Testis (tissue), 2 donors: ENCODE measurements at regions not wholly inside any gene's neighbourhood (a gene's known extent, or its start where the extent isn't known, plus 50 kb on each side); places are given as distances from the start of the nearest gene placed in this dataset.
A peak's percentile ranks its signal among the peaks of the same experiment; 100 is the strongest.

Experiments used
- DNase-seq: peaks from one replicate; pipeline ENCODE4 v3.0.0-alpha.2; 2019
- H3K27ac ChIP-seq, 2 donors: fragments of 200-600 bp; sonication (generic); one replicate each; pipeline ENCODE4 v1.5.1; 2019
- H3K27me3 ChIP-seq: fragments of 200-600 bp; sonication (generic); one replicate; pipeline ENCODE4 v1.5.1; 2019
- H3K36me3 ChIP-seq: fragments of 200-600 bp; sonication (generic); one replicate; pipeline ENCODE4 v1.5.1; 2017; ENCODE audit warnings: low read depth; ENCODE audit errors: missing control alignments
- H3K4me1 ChIP-seq: fragments of 200-600 bp; sonication (generic); one replicate; pipeline ENCODE4 v1.5.1; 2019
- H3K4me3 ChIP-seq, 2 donors: fragments of 200-600 bp; sonication (generic); one replicate each; pipeline ENCODE4 v1.5.1; 2017 to 2019
- H3K9me3 ChIP-seq: fragments of 200-600 bp; sonication (generic); one replicate; pipeline ENCODE4 v1.5.1; 2017
- CTCF ChIP-seq, 3 experiments: fragments of 450-650 bp in 2 of 3; fragments of 200-600 bp in 1 of 3; sonication (generic) in 1 of 3; IDR thresholded peaks; one replicate each; pipeline ENCODE4 v1.5.1; 2016 to 2019; ENCODE audit warnings: antibody characterized with exemption in 3 of 3, mild to moderate bottlenecking in 2 of 3, moderate library complexity in 1 of 3
- POLR2A ChIP-seq: fragments of 450-650 bp; IDR thresholded peaks from one replicate; pipeline ENCODE4 v1.6.1; 2017; ENCODE audit warnings: antibody characterized with exemption, mild to moderate bottlenecking, moderate library complexity
- WGBS, 2 donors: methylation state at CpG; one replicate each; pipeline ENCODE4 v1.1.5; 2018; 5-methylcytosine and 5-hydroxymethylcytosine counted together
- intact Hi-C: fragments of 100-400 bp; cut with DNase I; formaldehyde crosslinking; loops from one replicate; pipeline ENCODE4 v1.15.1; 2023; ENCODE audit warnings: low total_unique reads

DNA sequence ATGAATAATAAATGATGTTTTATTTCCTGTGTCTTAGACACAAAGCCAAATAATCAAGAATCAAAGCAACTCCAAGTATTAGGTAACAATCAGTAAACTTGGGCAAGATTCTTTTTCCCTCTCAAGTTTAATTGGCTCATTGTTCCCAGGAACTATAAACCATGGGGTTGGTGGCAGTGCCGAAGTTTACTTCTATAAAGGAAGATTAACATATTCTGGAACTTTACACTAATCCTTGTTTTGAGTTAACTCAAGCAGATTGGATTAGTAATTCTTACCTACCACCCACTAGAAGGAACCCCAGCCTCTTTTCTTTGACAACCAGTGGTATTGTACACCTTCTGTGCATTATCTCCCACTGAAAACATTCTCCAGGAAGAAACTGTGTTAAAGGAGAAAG is 197.1 kb downstream of the EXOC5 start:
- TF ChIP-seq POLR2A (no peak), CTCF (IDR thresholded peaks at IDR 0.05) (no peak)
- Histone ChIP-seq H3K4me1 (no peaks in the 10 kb centered on the region), H3K27me3 (no peaks in the 10 kb centered on the region), H3K36me3 (no peaks in the 10 kb centered on the region), H3K9me3 (no peaks in the 10 kb centered on the region), H3K4me3 (no peak overlapping the region), H3K27ac (no peak overlapping the region)
- intact Hi-C loops: no loop called here
- 83 to 93% methylated on average over 1 of the region's 1 CpG for WGBS, 2 donors
- DNase-seq: no peak

GRCh38 chr14:57069702-57070101 is 199.0 kb downstream of the EXOC5 start:
- 76 to 91% methylated on average over 5 of the region's 5 CpGs for WGBS, 2 donors
- TF ChIP-seq POLR2A (no peak), CTCF (IDR thresholded peaks at IDR 0.05) (no peak)
- no peaks in the 10 kb centered on the region for H3K4me1 ChIP-seq
- no peaks in the 10 kb centered on the region for H3K27me3 ChIP-seq
- H3K9me3 ChIP-seq: no peaks in the 10 kb centered on the region
- DNase-seq: no peak
- intact Hi-C loops: no loop called here
- H3K27ac ChIP-seq: no peak overlapping the region
- no peaks in the 10 kb centered on the region for H3K36me3 ChIP-seq
- H3K4me3 ChIP-seq: no peak overlapping the region

- no peak for TF ChIP-seq CTCF (IDR thresholded peaks at IDR 0.05)
- no peak for TF ChIP-seq POLR2A
- intact Hi-C loops: no loop called here
- no peak for DNase-seq
Measured at GRCh38 chr14:57068511-57068910, 200.2 kb downstream of the EXOC5 start.

DNA sequence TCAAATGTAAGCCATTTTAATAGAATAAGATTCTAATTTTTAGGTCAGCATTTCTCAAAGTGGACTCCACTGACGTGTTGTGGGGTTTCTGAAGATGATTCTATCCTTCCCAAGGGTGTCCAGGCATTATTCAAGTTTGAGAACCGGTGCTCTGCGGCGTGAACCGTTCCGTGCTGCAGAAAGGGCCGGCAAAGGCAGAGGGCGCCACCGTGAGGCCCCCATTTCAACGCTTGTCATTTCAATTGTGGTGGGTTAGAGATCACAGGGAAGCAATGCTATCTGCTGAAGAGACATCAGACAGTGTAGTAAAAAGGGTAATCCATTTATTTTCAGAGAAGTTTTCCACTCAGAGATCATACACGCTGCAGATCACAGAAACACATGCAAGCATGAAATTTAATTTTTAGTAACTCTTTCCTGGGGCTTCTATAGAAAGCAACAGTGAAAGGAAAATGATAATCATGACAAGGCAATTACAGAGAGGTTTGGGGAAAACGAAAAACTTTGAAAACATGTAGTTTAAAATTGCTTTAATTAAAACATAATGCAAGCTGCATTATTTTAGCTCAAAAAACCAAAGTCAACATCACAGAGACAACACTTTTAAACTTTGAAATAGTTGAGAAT is 201.7 kb downstream of the EXOC5 start:
- no peaks in the 10 kb centered on the region for H3K9me3 ChIP-seq
- H3K36me3 ChIP-seq: no peaks in the 10 kb centered on the region
- no peaks in the 10 kb centered on the region for H3K27me3 ChIP-seq
- no peak overlapping the region for H3K4me3 ChIP-seq
- intact Hi-C loops: no loop called here
- 15 to 21% methylated on average over 12 of the region's 12 CpGs for WGBS, 2 donors
- no peaks in the 10 kb centered on the region for H3K4me1 ChIP-seq
- DNase-seq: peak; percentile 73
- H3K27ac ChIP-seq: no peak overlapping the region
- TF ChIP-seq CTCF (IDR thresholded peaks at IDR 0.05): peak in 2 of 3 experiments; percentile 10 to 41
- no peak for TF ChIP-seq POLR2A

More at GRCh38 chr14:57068511-57068910, 200.2 kb downstream of the EXOC5 start:
- no peak overlapping the region for H3K27ac ChIP-seq
- no peaks in the 10 kb centered on the region for H3K9me3 ChIP-seq
- H3K27me3 ChIP-seq: no peaks in the 10 kb centered on the region
- H3K4me3 ChIP-seq: no peak overlapping the region
- H3K36me3 ChIP-seq: no peaks in the 10 kb centered on the region
- WGBS, 2 donors: 51 to 55% methylated on average over 8 of the region's 8 CpGs
- no peaks in the 10 kb centered on the region for H3K4me1 ChIP-seq

- DNase-seq: no peak
- Histone ChIP-seq H3K4me3 (no peak overlapping the region), H3K36me3 (no peaks in the 10 kb centered on the region), H3K4me1 (no peaks in the 10 kb centered on the region), H3K27ac (no peak overlapping the region), H3K9me3 (no peaks in the 10 kb centered on the region), H3K27me3 (no peaks in the 10 kb centered on the region)
- no peak for TF ChIP-seq POLR2A
- no peak for TF ChIP-seq CTCF (IDR thresholded peaks at IDR 0.05)
- WGBS, 2 donors: 48 to 64% methylated on average over 4 of the region's 4 CpGs
- intact Hi-C loops: no loop called here
Measured at GRCh38 chr14:57066463-57066862, 202.2 kb downstream of the EXOC5 start.
